GM12878 (cell line): ENCODE measurements at regions not wholly inside any gene's neighbourhood (a gene's known extent, or its start where the extent isn't known, plus 50 kb on each side); places are given as distances from the start of the nearest gene placed in this dataset.

Experiments
- ATAC-seq: fragments of 200-7000 bp; cut with Tn5 transposase; 3 replicates; pipeline ENCODE4 v1.9.1; 2020; ENCODE audit warnings: mild to moderate bottlenecking, moderate library complexity
- BruUV-seq: library from RNA; stranded (reverse); fragments of 400-500 nt; replicated peaks from 2 replicates; lab custom pipeline; 2021; lab: Mats Ljungman, UMichigan
- CTCF ChIA-PET: fragments of 300-600 bp; sonication (Branson Sonifier 250); formaldehyde crosslinking; extraction: SDS; loops from one replicate; lab custom pipeline; 2021; ENCODE audit warnings: inconsistent platforms; lab: Yijun Ruan, JAX
- POLR2A ChIA-PET: fragments of 350-600 bp; formaldehyde crosslinking; extraction: SDS; loops from one replicate; lab custom pipeline; 2021; ENCODE audit warnings: inconsistent platforms; lab: Charles Lee
- RAD21 ChIA-PET: fragments of 300-600 bp; sonication (Branson Sonifier 250); formaldehyde crosslinking; loops from one replicate; lab custom pipeline; 2023; ENCODE audit warnings: antibody characterized with exemption; ENCODE audit not compliant: unreplicated experiment; lab: Charles Lee
- SMC1A ChIA-PET: fragments of 300-600 bp; sonication (Branson Sonifier 250); formaldehyde crosslinking; loops from one replicate; lab custom pipeline; 2023; ENCODE audit not compliant: unreplicated experiment, uncharacterized antibody; lab: Charles Lee
- DNase-seq: peaks from one replicate; pipeline ENCODE4 v3.0.0-alpha.2; 2011; ENCODE audit warnings: low read depth, low spot score
- FAIRE-seq: peaks from 3 replicates; lab custom pipeline; 2011; peaks lifted over from hg19 to GRCh38; lab: Jason Lieb, UNC
- H2AFZ ChIP-seq: 2 replicates; pipeline ENCODE4 v1.6.0; 2011; ENCODE audit warnings: low read depth, low read length, control low read depth; ENCODE audit not compliant: control insufficient read depth
- H3K27ac ChIP-seq: 2 replicates; pipeline ENCODE4 v1.5.1; 2011; ENCODE audit warnings: control low read depth; ENCODE audit not compliant: control insufficient read depth, insufficient read depth
- H3K27me3 ChIP-seq, 2 experiments: replicated peaks in 1 of 2; 2 replicates each; pipeline versions ENCODE4 v1.6.0 to v1.6.1; 2011; ENCODE audit warnings: low read length in 1 of 2; ENCODE audit not compliant: control insufficient read depth in 2 of 2, insufficient read depth in 2 of 2
- H3K36me3 ChIP-seq, 2 experiments: 2 replicates each; pipeline ENCODE4 v1.5.1; 2011; ENCODE audit warnings: low read length in 1 of 2; ENCODE audit not compliant: control insufficient read depth in 2 of 2, insufficient read depth in 2 of 2
- H3K4me1 ChIP-seq: 2 replicates; pipeline ENCODE4 v1.6.1; 2011; ENCODE audit warnings: mild to moderate bottlenecking, low read length, moderate library complexity, mixed read lengths; ENCODE audit not compliant: control insufficient read depth, insufficient read depth
- H3K4me2 ChIP-seq: 2 replicates; pipeline ENCODE4 v1.6.0; 2011; ENCODE audit warnings: control low read depth; ENCODE audit not compliant: control insufficient read depth, insufficient read depth
- H3K4me3 ChIP-seq: fragments of 200-600 bp; sonication (generic); 2 replicates; pipeline ENCODE4 v1.5.1; 2016
- H3K79me2 ChIP-seq: 2 replicates; pipeline ENCODE4 v1.6.0; 2011; ENCODE audit warnings: low read length; ENCODE audit not compliant: control insufficient read depth, insufficient read depth
- H3K9ac ChIP-seq: 2 replicates; pipeline ENCODE4 v1.8.0; 2011; ENCODE audit warnings: low read length, control low read depth, mixed read lengths; ENCODE audit not compliant: control insufficient read depth, insufficient read depth
- H3K9me3 ChIP-seq: replicated peaks from 3 replicates; pipeline ENCODE4 v1.5.1; 2011; ENCODE audit warnings: mild to moderate bottlenecking, low read length; ENCODE audit not compliant: control insufficient read depth, insufficient read depth
- H4K20me1 ChIP-seq: 2 replicates; pipeline ENCODE4 v1.6.0; 2011; ENCODE audit not compliant: control insufficient read depth, insufficient read depth
- CHD2 ChIP-seq: IDR thresholded peaks from 2 replicates; pipeline ENCODE4 v1.6.1; 2011; ENCODE audit warnings: low read depth, low read length, improper control_type of control experiment, borderline replicate concordance
- CREB1 ChIP-seq: IDR thresholded peaks from 2 replicates; pipeline ENCODE4 v1.6.1; 2012; ENCODE audit warnings: low read depth, mild to moderate bottlenecking, inconsistent platforms
- EP300 ChIP-seq, 2 experiments: fragments of 150-350 bp in 1 of 2; IDR thresholded peaks; 2 replicates each; pipeline ENCODE4 v1.6.1; 2011 to 2012; ENCODE audit warnings: low read depth in 2 of 2, low read length in 2 of 2, borderline replicate concordance in 1 of 2, improper control_type of control experiment in 1 of 2, inconsistent platforms in 1 of 2; ENCODE audit not compliant: control insufficient read depth in 1 of 2
- GATAD2B ChIP-seq: fragments of 450-650 bp; conservative IDR thresholded peaks from 2 replicates; pipeline ENCODE4 v1.6.1; 2017; ENCODE audit warnings: low read depth, mild to moderate bottlenecking, moderate library complexity
- MEF2A ChIP-seq: IDR thresholded peaks from 2 replicates; pipeline ENCODE4 v1.6.1; 2011; ENCODE audit warnings: low read depth, mild to moderate bottlenecking, low read length, moderate library complexity; ENCODE audit not compliant: insufficient read depth
- PAX5 ChIP-seq: IDR thresholded peaks from 2 replicates; pipeline ENCODE4 v1.6.1; 2011; ENCODE audit warnings: low read depth, low read length, borderline replicate concordance
- SRF ChIP-seq, 2 experiments: IDR thresholded peaks; 2 replicates each; pipeline ENCODE4 v1.6.1; 2011; ENCODE audit warnings: low read depth in 2 of 2, low read length in 2 of 2, mild to moderate bottlenecking in 1 of 2, moderate library complexity in 1 of 2
- YY1 ChIP-seq: IDR thresholded peaks from 2 replicates; pipeline ENCODE4 v1.6.1; 2011; ENCODE audit warnings: low read depth, mild to moderate bottlenecking, low read length
- ZNF592 ChIP-seq: fragments of 450-650 bp; IDR thresholded peaks from 2 replicates; pipeline ENCODE4 v1.6.1; 2017; ENCODE audit warnings: mild to moderate bottlenecking, moderate library complexity
- WGBS: methylation state at CpG from one replicate; pipeline ENCODE4 v1.1.6; 2016; ENCODE audit warnings: low lambda C conversion rate; ENCODE audit not compliant: insufficient replicate concordance, insufficient coverage; ENCODE audit errors: missing lambda C conversion rate; 5-methylcytosine and 5-hydroxymethylcytosine counted together
- in situ Hi-C: fragments of 300-500 bp; cut with MboI; formaldehyde crosslinking; loops from 9 replicates; pipeline ENCODE4 v1.14.3; 2018; ENCODE audit warnings: mixed read lengths
- intact Hi-C: fragments of 100-400 bp; cut with micrococcal nuclease; formaldehyde crosslinking; loops from one replicate; pipeline ENCODE4 v1.14.2; 2022; ENCODE audit not compliant: unreplicated experiment

GRCh38 chr14:106812788-106813476, 1286.5 kb downstream of the TMEM121 start:
- Histone ChIP-seq H4K20me1 (no peaks in the 10 kb centered on the region), H2AFZ (no peak overlapping the region), H3K9me3 (no peaks in the 10 kb centered on the region), H3K27me3 (no peaks in the 10 kb centered on the region; a peak in 1 of 4 replicates), H3K4me3 (no peak overlapping the region), H3K27ac (no peak overlapping the region), H3K79me2 (no peaks in the 10 kb centered on the region)
- WGBS, result 70% methylated on average over 35 of the region's 37 CpGs
- POLR2A ChIA-PET, result no interaction called here
- FAIRE-seq, result no peak
- BruUV-seq, result no TSS peak
- no peak for TF ChIP-seq GATAD2B
- no peak for TF ChIP-seq ZNF592
- TF ChIP-seq PAX5, result no peak
- TF ChIP-seq MEF2A, result no peak
- TF ChIP-seq EP300 (IDR thresholded peaks at IDR 0.05; ENCODE audit: borderline replicate concordance in 1 of 2, control insufficient read depth in 1 of 2, low read depth in 2 of 2, low read length in 2 of 2), result no peak
- no peak for TF ChIP-seq YY1
- no peak for TF ChIP-seq CHD2
- TF ChIP-seq CREB1, result no peak
- TF ChIP-seq SRF (IDR thresholded peaks at IDR 0.05; ENCODE audit: low read depth in 2 of 2, low read length in 2 of 2), result no peak
- TF ChIP-seq, all 136 proteins: peak for 0
- intact Hi-C loops, result no loop called here
- no peak for ATAC-seq
- no peak for DNase-seq
- RAD21 ChIA-PET, result no interaction called here
- Histone ChIP-seq H3K4me2 (no peak overlapping the region), H3K4me1 (peaks cover 8% of the 10 kb centered on the region), H3K36me3 (no peaks in the 10 kb centered on the region), H3K9ac (no peak overlapping the region)
- in situ Hi-C loops, result no loop called here
- SMC1A ChIA-PET, result no interaction called here
- CTCF ChIA-PET, result interaction anchor here (0.9 to 2.9 kb wide), 5 partner anchors 10 to 36 kb away, joined by 3 to 31 read pairs (median 3); no protein-coding TSS in a partner anchor
